MCF 10A (cell line): ENCODE measurements at regions not wholly inside any gene's neighbourhood (a gene's known extent, or its start where the extent isn't known, plus 50 kb on each side); places are given as distances from the start of the nearest gene placed in this dataset.

Experiments used
- BruUV-seq: library from RNA; stranded (reverse); fragments of 400-500 nt; replicated peaks from 2 replicates; lab custom pipeline; 2021; lab: Mats Ljungman, UMichigan
- CTCF ChIA-PET: fragments of 300-600 bp; sonication (Branson Sonifier 250); formaldehyde crosslinking; extraction: SDS; loops from one replicate; lab custom pipeline; 2021; ENCODE audit warnings: antibody characterized with exemption, inconsistent platforms; lab: Yijun Ruan, JAX
- POLR2A ChIA-PET: fragments of 300-600, 350-650 bp; sonication (Branson Sonifier 250); formaldehyde crosslinking; extraction: SDS; loops from one replicate; lab custom pipeline; 2020; ENCODE audit warnings: antibody characterized with exemption, inconsistent platforms; lab: Yijun Ruan, JAX
- DNase-seq: peaks from one replicate; pipeline ENCODE4 v3.0.0-alpha.2; 2018; ENCODE audit not compliant: unreplicated experiment
- H3K27ac Mint-ChIP-seq: one replicate; pipeline ENCODE4 v1.8.0; 2022; ENCODE audit warnings: mild to moderate bottlenecking, low read depth, mixed read lengths; ENCODE audit not compliant: unreplicated experiment
- H3K27me3 Mint-ChIP-seq: one replicate; pipeline ENCODE4 v1.8.0; 2022; ENCODE audit warnings: mixed read lengths; ENCODE audit not compliant: insufficient read depth, unreplicated experiment
- H3K36me3 Mint-ChIP-seq: one replicate; pipeline ENCODE4 v1.8.0; 2022; ENCODE audit warnings: mild to moderate bottlenecking, moderate library complexity, mixed read lengths; ENCODE audit not compliant: insufficient read depth, unreplicated experiment
- H3K4me1 Mint-ChIP-seq: one replicate; pipeline ENCODE4 v1.8.0; 2022; ENCODE audit warnings: mixed read lengths; ENCODE audit not compliant: insufficient read depth, unreplicated experiment
- H3K4me3 Mint-ChIP-seq: one replicate; pipeline ENCODE4 v1.8.0; 2022; ENCODE audit warnings: mild to moderate bottlenecking, moderate library complexity, mixed read lengths; ENCODE audit not compliant: unreplicated experiment
- H3K9me3 Mint-ChIP-seq: one replicate; pipeline ENCODE4 v1.8.0; 2022; ENCODE audit warnings: mixed read lengths; ENCODE audit not compliant: unreplicated experiment
- intact Hi-C: fragments of 100-400 bp; cut with micrococcal nuclease; formaldehyde crosslinking; loops from 2 replicates; pipeline ENCODE4 v1.14.1; 2022
- TF ChIP-seq, protein P1 (sequence below): fragments of 200-600 bp; IDR thresholded peaks from one replicate; pipeline ENCODE4 v1.8.0; 2022; ENCODE audit warnings: antibody characterized with exemption, mild to moderate bottlenecking; ENCODE audit not compliant: unreplicated experiment

DNA sequence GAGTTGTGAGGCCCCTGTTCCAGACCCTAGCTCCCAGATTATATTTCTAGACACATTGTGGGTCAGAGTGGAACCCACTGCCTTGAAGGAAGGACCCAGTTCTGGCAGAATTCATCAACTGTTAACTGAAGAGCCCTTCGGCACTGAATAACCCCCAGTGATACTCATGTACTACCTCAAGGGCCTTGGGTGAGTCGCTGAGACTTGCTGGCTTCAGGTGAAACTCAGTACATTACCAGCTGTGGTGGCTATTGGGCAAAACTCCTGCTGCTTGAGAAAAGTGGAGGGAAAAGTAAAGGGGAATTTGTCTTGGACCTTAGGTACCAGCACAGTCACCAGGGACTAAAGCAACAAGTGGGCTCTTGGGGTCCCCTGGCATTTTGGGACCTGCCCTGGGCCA lies 394.9 kb upstream of the EPHA3 start:
- no peak overlapping the region for H3K4me3 Mint-ChIP-seq
- DNase-seq: no peak
- peaks cover 12% of the 10 kb centered on the region for H3K4me1 Mint-ChIP-seq
- H3K27me3 Mint-ChIP-seq: no peaks in the 10 kb centered on the region
- no TSS peak for BruUV-seq
- TF ChIP-seq, protein P1, sequence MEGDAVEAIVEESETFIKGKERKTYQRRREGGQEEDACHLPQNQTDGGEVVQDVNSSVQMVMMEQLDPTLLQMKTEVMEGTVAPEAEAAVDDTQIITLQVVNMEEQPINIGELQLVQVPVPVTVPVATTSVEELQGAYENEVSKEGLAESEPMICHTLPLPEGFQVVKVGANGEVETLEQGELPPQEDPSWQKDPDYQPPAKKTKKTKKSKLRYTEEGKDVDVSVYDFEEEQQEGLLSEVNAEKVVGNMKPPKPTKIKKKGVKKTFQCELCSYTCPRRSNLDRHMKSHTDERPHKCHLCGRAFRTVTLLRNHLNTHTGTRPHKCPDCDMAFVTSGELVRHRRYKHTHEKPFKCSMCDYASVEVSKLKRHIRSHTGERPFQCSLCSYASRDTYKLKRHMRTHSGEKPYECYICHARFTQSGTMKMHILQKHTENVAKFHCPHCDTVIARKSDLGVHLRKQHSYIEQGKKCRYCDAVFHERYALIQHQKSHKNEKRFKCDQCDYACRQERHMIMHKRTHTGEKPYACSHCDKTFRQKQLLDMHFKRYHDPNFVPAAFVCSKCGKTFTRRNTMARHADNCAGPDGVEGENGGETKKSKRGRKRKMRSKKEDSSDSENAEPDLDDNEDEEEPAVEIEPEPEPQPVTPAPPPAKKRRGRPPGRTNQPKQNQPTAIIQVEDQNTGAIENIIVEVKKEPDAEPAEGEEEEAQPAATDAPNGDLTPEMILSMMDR: no peak
- no peaks in the 10 kb centered on the region for H3K9me3 Mint-ChIP-seq
- ChIA-PET CTCF (interaction anchor here (0.6 kb wide), 1 partner anchor 250 kb away, joined by 3 read pairs; no protein-coding TSS in a partner anchor), POLR2A (interaction anchor here (1.2 kb wide), 1 partner anchor 25 kb away, joined by 3 read pairs; no protein-coding TSS in a partner anchor)
- intact Hi-C loops: no loop called here
- no peaks in the 10 kb centered on the region for H3K36me3 Mint-ChIP-seq
- H3K27ac Mint-ChIP-seq: peak overlapping the region; percentile 80

DNA sequence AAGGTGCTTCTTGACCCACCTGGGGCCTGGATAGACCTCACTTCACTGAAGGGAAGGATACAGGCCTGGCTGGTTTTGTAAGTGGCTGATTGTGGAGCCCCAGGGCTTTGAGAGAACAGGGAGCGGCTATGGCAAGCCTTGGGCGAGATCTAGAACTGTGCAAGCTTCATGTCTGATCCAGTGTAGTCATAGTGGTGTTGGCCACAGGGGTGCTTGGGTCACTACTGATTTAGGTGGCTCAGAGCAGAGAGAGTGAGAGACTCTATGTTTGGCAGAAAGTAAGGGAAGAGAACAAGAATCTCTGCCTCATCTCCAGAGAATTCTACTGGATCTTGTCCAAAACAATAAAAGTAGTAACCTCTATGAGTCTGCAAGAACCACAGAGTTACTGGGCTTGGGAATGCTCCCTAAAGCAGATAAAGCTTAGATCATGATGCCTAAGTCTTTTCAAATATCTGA lies 394.2 kb upstream of the EPHA3 start:
- intact Hi-C loops: no loop called here
- ChIA-PET POLR2A (interaction anchor here (0.7 to 1.2 kb wide), 3 partner anchors 21 to 70 kb away, joined by 3 read pairs; no protein-coding TSS in a partner anchor), CTCF (no interaction called here)
- Mint-ChIP-seq H3K27me3 (no peaks in the 10 kb centered on the region), H3K27ac (peak overlapping the region; percentile 80), H3K36me3 (no peaks in the 10 kb centered on the region), H3K9me3 (no peaks in the 10 kb centered on the region), H3K4me3 (no peak overlapping the region), H3K4me1 (peaks cover 9% of the 10 kb centered on the region)
- TF ChIP-seq, protein P1: no peak
- BruUV-seq: no TSS peak
- DNase-seq: no peak

DNA sequence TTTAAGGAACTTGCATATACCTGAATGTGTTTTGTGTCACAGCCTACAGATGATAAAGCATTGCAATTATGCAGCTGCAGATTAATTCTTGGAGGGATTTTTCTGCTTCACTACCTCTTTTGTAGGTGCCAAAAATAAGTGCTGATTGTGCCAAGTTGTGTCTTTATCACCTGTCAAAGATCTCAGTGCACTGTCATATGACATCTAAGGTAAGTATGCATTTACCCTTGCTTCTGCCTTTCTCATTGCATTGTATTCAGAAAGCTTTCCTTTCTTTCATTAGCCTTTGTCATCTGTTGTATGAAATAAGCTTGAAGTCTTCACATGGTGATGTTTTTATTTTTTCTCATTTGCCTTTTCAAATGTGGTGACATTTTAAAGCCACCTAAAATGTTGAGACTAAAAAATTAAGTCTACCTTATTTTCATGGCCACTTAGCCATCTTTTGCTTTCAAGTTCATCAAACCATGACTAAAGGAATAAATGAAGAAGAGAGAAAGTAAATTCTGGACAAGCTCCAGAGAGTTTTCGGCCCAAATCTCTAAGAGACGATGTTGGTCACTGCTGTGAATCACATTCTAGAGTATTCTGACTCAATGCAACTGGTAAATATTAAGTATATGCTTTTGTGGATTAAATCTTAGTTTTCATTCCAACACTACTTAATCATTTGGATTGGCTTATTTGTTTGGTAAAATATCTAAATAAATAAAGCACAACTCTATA lies 381.8 kb upstream of the EPHA3 start:
- Mint-ChIP-seq H3K4me1 (no peaks in the 10 kb centered on the region), H3K27me3 (no peaks in the 10 kb centered on the region), H3K9me3 (peaks cover 7% of the 10 kb centered on the region), H3K36me3 (no peaks in the 10 kb centered on the region), H3K4me3 (no peak overlapping the region), H3K27ac (no peak overlapping the region)
- ChIA-PET POLR2A (interaction anchor here (0.5 to 0.7 kb wide), 3 partner anchors 16 to 390 kb away, joined by 3 to 4 read pairs (median 3); no protein-coding TSS in a partner anchor), CTCF (no interaction called here)
- intact Hi-C loops: no loop called here
- TF ChIP-seq, protein P1: no peak
- no TSS peak for BruUV-seq
- DNase-seq: no peak

DNA sequence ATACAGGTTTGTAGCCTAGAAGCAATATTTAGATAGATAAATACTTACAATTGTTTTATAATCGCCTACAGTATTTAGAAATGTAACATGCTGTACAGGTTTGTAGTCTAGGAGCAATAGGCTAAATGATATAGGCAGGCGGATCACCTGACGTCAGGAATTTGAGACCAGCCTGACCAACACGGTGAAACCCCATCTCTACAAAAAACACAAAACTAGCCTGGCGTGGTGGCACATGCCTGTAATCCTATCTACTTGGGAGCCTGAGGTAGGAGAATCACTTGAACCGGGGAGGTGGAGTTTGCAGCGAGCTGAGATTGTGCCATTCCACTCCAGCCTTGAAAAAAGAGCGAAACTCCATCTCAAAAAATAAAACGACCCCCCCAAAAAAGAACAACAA lies 375.2 kb upstream of the EPHA3 start:
- H3K9me3 Mint-ChIP-seq: peaks cover 7% of the 10 kb centered on the region
- CTCF ChIA-PET: no interaction called here
- H3K4me3 Mint-ChIP-seq: no peak overlapping the region
- no peaks in the 10 kb centered on the region for H3K36me3 Mint-ChIP-seq
- no peaks in the 10 kb centered on the region for H3K27me3 Mint-ChIP-seq
- POLR2A ChIA-PET: no interaction called here
- BruUV-seq: no TSS peak
- TF ChIP-seq, protein P1: no peak
- intact Hi-C loops: no loop called here
- H3K4me1 Mint-ChIP-seq: no peaks in the 10 kb centered on the region
- no peak for DNase-seq
- no peak overlapping the region for H3K27ac Mint-ChIP-seq
